VCaP (cell line): ENCODE measurements at regions not wholly inside any gene's neighbourhood (a gene's known extent, or its start where the extent isn't known, plus 50 kb on each side); places are given as distances from the start of the nearest gene placed in this dataset.

Source experiments
- H3K27ac ChIP-seq: fragments of 450-650 bp; 2 replicates; pipeline ENCODE4 v1.5.1; 2017
- TF ChIP-seq, protein P1 (sequence below): fragments of 450-650 bp; conservative IDR thresholded peaks from 2 replicates; pipeline ENCODE4 v1.5.1; 2017; ENCODE audit warnings: mild to moderate bottlenecking, moderate library complexity

DNA sequence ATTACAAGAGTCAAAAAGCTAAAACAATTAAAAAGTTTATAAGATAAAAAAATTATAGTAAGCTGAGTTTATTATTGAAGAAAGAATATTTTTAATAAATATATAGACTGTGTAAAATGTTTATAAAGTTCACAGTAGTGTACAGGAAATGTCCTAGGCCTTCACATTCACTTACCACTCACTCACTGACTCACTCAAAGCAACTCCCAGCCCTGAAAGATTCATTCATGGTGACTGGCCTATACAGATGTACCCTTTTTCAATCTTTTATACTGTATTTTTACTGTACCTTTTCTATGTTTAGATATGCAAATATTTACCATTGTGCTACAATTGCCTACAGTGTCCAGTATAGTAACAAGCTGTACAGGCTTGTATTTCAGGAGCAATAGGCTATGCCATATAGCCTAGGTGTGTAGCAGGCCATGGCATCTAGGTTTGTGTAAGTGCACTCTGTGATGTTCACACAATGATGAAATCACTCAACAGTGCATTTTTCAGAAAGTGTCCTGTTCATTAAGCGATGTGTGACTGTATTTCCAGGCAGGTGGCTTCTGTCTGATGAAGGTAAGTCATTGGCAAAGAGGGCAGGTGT lies 130.2 kb downstream of the BTBD3 start:
- TF ChIP-seq, protein P1, sequence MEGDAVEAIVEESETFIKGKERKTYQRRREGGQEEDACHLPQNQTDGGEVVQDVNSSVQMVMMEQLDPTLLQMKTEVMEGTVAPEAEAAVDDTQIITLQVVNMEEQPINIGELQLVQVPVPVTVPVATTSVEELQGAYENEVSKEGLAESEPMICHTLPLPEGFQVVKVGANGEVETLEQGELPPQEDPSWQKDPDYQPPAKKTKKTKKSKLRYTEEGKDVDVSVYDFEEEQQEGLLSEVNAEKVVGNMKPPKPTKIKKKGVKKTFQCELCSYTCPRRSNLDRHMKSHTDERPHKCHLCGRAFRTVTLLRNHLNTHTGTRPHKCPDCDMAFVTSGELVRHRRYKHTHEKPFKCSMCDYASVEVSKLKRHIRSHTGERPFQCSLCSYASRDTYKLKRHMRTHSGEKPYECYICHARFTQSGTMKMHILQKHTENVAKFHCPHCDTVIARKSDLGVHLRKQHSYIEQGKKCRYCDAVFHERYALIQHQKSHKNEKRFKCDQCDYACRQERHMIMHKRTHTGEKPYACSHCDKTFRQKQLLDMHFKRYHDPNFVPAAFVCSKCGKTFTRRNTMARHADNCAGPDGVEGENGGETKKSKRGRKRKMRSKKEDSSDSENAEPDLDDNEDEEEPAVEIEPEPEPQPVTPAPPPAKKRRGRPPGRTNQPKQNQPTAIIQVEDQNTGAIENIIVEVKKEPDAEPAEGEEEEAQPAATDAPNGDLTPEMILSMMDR = no peak
- no peak overlapping the region for H3K27ac ChIP-seq

DNA sequence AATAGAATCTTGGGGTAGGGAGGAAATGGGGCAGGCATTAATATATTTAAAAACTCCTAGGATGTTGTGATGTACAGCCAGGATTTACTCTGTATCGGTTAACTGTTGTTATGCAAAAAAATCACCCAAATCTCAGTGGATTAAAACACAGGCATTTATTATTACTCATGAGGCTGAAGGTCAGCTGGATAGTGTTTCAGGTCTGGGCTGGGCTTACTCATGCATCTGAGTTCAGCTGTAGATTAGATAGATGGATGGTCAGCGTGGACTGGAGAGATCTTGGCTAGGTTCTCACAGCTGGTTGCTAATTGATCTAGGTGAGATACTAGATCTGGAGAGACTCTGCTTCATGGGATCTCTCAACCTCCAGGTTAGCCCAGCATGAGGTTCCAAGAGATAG lies 131.4 kb downstream of the BTBD3 start:
- TF ChIP-seq, protein P1 = no peak
- H3K27ac ChIP-seq = no peak overlapping the region

DNA sequence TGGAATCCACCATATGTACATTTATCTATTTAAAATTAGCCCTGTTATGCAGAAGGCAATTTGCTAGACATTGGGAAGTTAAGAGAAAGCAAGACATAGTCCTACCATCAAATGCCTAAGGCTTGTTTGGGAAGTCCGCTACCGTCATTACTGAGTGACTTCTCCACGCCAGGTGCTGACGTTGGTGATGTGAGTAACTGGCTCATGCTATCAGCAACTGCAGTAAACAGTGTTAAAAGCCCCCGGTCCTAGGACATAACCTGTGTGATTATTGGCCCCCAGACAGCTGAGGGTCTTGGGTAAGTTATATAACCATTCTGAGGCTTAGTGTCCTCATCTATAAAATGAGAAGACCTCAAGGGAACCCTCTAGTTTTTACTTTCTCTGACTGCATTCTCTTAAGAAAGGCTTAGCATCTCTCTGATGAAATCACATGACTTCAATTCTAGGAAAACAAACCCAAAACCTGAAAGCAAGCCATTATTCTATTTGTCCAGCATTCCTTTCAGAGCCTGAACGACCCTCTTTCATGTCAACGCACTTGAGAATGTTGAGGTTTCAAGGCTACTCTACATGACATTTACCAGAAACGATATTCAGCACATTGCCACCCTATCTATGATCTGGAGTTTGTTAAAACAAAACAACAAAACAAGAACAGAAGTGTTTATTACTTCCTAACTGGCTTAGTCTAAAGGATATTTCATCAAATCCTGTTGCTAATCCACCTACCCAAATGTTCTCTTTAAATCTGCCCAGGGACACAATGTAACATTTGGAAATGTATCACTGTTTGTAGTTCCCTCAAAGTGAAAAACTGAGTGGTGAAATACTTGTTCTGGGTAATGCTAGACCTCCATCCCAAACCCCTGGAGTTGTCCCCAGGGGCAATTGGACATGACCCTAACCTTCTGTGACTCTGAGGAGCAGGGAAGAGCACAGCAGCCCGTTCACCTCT lies 133.8 kb downstream of the BTBD3 start:
- TF ChIP-seq, protein P1 = no peak
- no peak overlapping the region for H3K27ac ChIP-seq

DNA sequence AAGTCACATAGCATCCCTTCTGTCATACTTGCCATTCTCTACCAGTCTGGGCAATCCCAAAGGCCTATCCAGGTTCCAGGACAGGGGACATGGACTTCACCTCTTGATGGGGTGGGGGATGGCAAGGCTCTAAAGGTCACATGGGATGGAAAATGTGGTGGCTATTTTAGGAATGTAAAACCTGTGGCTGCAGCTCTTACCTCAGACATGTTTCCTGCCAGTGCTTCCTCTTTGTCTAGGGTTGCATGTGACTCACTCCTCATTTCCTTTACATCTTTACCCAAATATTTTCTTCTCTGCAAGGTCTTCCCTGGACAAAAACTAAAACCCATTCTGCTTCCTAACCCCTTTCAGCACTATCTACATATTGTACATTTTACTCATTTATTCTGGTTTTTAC lies 135.7 kb downstream of the BTBD3 start:
- TF ChIP-seq, protein P1 = no peak
- no peak overlapping the region for H3K27ac ChIP-seq

DNA sequence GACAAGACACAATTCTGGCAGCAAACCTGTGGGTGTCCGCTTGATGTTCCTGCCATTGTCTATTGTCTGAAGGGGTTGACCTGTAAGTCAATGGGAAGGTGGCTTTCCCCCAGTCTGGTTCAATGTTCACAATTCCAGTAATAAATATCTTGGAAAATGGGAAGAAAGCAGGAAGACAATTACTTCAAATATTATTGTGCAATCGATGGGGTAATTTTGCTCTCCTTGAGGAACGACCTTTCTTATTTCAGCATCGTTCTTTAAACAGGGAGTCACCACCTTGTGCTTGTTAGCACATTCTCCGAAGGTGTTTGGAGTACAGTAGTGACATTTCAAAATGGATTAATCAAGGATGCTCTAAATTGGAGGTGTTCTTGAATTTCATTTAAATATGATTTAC lies 136.9 kb downstream of the BTBD3 start:
- H3K27ac ChIP-seq = no peak overlapping the region
- TF ChIP-seq, protein P1 = no peak

DNA sequence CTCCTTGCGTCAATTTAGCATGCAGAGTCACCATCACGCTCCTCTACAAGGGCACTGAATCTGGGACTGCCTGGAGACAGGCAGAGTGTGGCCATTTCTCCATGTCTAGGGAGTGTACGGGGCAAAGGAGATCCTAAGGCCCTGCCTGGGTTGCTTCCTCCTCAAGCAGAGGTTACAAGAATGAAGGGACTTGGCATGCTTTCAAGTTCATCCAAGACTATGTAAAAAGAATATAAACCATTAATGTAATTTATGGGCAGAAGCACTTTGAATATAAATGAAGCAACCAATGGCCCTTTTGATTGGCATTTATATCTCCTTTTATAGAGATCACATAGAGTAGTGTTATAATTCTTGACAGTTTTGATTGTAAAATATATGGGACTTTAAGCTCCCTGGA lies 137.5 kb downstream of the BTBD3 start:
- TF ChIP-seq, protein P1 = no peak
- no peak overlapping the region for H3K27ac ChIP-seq

DNA sequence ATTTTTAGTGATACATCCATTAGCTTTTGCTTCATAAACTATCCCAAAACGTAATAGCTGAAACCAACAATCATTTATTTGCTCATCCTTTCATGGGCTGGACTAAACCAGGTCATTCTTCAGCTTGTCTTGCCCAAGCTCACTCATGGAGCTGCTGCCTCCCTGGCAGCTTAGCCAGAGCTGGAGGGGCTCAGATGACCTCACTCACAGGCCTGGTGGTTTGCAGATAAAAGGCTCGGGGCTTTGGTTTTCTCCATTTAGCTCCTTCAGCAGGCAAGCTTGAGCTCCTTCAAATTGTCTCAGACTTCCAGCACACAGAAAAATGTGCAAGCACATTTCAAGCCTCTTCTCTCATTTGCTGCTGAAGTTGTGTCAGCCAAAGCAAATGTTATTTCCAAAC lies 139.1 kb downstream of the BTBD3 start:
- H3K27ac ChIP-seq = no peak overlapping the region
- TF ChIP-seq, protein P1 = no peak
